GM21447 (cell line): ENCODE measurements at regions not wholly inside any gene's neighbourhood (a gene's known extent, or its start where the extent isn't known, plus 50 kb on each side); places are given as distances from the start of the nearest gene placed in this dataset.

Source experiments
- ATAC-seq: cut with Tn5 transposase; IDR thresholded peaks from one replicate; pipeline ENCODE4 v1.9.1; 2021; ENCODE audit not compliant: unreplicated experiment

DNA sequence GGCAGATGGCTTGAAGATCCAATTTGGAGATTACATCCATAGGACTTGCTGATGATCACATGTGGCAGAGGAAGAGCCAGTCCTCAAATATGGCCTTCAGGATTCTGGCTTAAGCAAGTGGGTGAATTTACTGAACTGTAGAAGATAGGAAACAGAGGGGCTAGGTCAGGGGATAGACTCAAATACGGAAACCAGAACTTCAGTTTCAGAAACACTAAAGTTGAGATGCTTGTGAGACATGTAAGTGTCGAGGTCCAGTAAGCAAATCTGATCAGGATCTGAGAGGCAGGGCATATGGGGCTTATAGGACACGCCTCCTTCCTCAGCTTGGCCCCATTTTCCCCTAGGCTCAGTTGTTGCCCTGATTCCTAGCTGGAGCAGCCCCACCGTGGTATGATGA, 107.7 kb downstream of the LBH start:
- ATAC-seq = peak; percentile 27

DNA sequence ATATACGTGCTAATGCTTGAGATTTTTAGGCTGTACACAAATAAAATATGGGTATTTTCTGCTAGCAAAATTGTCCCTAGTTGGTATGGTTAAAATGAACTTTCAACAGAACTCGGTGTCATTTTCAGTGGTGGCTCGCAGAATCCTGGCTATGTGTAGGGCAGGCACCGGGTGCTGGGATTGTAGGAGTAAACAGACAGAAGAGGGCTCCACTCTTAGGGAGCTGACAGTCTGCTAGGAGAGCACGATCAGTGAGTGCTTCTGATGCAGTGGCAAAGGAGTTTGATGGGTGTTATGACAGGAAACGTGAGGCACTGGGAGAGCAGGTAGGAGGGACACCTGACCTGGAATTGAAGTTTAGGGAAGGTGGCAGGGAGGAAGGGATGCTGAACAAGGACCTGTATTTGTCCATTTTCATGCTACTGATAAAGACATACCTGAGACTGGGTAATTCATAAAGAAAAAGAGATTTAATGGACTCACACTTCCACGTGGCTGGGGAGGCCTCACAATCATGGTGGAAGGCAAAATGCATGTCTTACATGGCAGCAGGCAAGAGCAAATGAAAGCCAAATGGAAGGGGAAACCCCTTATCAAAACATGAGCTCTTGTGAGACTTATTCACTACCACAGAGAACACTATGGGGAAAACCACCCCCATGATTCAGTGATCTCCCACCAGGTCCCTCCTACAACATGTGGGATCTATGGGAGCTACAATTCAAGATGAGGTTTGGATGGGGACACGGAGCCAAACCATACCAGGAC, 105.4 kb upstream of the LCLAT1 start:
- no peak for ATAC-seq

DNA sequence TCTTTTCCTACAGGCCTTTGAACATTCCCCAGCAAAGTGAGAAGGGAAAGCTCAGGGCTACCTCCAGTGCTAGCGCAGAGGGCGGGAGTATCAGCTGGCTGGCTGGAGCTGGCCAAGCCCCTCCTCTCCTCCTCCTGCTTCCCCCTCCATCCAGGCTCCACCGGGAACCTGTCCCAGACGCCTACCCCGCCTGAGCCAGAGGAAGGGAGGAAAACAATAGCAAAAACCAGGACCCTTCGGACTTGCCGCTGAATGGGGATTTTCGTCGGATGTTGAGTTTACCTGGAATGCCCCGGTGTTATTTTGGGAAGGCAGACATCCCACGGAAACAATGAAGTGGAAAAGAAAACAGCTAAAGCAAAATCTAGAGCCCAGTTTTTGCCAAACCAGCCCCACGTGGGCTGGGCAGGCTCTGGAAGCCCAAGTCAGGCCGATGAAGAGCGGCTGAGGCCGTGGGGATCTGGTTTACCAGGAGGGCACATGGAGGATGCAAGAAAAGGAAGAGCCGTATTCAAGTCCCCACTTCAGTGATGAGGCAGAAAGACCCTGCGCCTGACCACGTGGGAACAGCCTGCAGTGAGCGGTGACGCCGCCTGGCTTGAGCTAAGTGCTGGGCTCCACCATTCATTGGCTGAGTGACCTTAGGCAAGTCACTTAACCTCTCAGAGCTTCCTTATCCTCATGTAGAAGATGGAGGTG, 100.4 kb upstream of the LCLAT1 start:
- no peak for ATAC-seq

- ATAC-seq = no peak
Observed at GRCh38 chr2:30348825-30349224, 98.2 kb upstream of the LCLAT1 start.

DNA sequence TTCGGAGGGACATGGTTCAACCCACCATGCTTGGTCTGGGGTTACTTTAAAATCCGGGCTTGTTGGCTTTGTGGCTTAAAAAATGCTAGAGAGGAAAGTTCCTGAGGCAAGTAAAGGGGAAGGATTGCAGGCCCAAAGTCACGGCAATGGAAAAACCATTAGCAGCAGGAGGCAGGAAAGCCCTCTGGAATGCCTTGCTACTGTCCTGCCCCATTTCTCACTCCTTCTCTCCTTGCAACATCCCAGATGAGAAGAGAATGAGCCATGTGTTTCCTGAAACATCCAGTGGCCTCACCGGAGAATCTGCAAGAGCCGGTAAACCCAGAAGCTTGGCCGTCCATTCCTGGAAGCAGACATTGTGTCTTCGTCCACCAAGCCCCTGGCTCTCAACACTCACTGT, 97.4 kb upstream of the LCLAT1 start:
- ATAC-seq = no peak

GRCh38 chr2:30351116-30351515, 95.9 kb upstream of the LCLAT1 start:
- no peak for ATAC-seq

DNA sequence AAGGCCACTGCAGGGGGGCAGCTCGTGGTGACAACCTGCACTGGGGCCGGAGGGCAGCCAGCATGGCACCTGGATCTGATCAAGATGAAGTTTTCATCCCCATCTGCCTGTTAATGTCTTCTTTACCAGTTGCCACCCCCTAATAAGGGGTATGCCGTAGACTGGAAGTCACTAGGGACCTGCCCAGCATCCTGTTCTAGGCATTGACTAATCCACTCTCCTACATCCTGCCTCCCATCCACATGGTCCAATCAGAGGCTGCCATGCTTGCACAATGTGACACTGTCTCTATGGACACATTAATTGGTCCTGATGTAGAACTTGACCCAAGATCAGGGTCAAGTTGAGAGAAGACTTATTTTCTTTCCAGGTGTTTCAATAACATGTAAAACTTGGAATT, 95.1 kb upstream of the LCLAT1 start:
- ATAC-seq = no peak

- ATAC-seq = no peak
Observed at GRCh38 chr2:30354150-30354549, 92.9 kb upstream of the LCLAT1 start.

- ATAC-seq = no peak
Observed at GRCh38 chr2:30354621-30355020, 92.4 kb upstream of the LCLAT1 start.

DNA sequence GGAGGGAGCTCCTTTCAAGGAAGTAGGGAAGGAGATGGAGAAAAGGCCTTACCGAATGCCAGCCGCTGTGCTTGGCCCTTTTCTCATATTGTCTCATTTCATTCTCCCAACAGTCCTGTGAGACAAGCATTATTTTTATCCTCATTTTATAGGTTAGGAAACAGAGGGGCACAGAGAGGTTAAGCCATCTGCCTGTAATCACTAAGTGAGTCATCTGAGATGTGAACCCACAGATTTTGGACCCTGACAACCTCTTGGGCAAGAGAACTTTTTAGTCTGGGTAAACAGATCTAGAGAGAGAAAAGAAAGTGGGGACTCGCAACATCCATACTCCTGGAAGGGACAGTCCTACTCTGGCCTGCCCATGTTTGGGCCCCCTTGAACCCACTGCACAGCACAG, 91.7 kb upstream of the LCLAT1 start:
- no peak for ATAC-seq

DNA sequence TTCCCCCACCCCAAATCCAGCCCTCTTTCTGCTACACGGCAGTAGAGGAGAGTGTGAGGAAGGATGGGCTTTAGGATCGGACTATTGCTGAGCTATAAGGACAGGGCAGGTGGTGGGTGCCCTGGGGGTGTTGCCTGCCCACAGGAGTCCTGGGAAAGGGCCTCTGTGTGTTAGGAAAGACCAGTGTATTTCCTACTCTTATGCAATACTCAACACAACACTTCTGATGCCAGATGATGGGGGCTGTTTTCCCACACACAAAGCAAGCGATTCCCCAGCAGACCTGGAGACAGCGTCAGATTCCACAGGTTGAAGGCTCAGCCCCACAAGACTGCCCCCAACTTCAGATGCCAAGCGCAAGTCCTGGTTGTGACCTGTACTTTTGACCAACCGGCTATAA, 91.0 kb upstream of the LCLAT1 start:
- ATAC-seq = no peak

DNA sequence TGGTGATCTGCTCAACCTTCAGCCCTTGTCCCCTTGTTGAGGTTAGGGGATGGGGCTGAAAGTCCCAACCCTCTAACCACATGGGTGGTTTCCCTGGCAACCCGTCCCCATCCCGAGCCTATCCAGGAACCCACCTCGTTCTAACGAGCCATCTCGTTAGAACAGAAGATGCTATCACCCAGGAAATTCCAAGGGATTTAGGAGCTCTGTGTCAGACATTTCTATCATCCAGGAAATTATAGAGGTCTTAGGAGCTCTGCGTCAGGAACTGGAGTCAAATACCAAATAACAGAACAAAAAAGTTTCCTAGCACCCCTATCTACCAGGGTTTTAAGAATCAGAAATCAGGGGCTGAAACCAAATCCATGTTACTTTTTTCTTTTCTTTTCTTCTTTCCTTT, 90.3 kb upstream of the LCLAT1 start:
- no peak for ATAC-seq

DNA sequence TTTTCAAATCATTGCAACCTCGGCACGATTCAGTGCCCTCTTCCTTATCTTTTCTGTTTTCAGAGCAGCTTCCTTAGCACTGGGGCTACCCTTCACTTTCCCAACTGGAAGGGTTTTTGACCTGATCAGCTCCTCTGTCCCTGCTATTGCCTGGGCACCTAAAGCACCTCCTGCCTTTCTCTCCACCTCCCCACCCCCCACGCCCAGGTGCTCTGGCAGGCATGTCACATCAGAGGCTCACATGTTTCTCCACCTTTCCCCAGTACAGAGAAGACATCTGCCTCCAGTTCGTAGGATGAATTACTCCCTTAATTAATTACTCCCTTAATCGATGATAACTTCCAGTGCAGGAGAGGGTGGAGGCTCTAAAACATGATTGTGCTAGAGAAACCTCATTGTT, 88.7 kb upstream of the LCLAT1 start:
- no peak for ATAC-seq

GRCh38 chr2:30358842-30359241, 88.2 kb upstream of the LCLAT1 start:
- ATAC-seq = no peak

- no peak for ATAC-seq
Observed at GRCh38 chr2:30359644-30360167, 87.3 kb upstream of the LCLAT1 start.

DNA sequence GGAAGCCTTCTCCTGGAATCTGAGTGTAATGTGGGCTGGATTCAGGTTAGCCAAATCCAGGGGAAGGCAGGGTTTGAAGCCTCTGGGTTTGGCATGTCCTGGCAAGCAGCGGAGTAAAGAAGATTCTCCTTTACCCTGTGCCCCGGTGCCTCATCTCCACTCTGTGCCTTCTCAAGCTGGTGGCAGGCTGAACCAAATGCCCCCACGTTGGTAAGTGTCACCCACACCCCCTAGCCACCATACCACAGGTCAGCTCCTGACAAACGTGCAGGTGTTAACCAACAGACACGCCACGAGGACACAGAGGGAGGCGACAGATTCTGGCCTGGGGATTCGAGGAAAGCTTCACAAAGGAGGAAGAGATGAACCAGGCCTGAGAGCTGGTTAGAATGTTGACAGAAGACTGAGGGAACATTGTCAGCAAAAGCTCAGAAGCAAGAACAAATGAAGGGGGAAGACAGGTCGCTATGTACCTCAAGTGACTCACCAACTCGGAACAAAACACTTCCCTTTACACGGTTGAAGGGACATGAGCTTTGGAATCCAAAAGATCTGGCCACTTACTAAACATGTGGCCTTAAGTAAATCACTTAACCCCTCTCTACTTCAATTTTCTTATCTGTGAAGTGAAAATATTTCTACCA, 85.2 kb upstream of the LCLAT1 start:
- ATAC-seq = no peak

- no peak for ATAC-seq
Observed at GRCh38 chr2:30362468-30363081, 84.5 kb upstream of the LCLAT1 start.

- ATAC-seq = no peak
Observed at GRCh38 chr2:30363406-30363805, 83.6 kb upstream of the LCLAT1 start.

DNA sequence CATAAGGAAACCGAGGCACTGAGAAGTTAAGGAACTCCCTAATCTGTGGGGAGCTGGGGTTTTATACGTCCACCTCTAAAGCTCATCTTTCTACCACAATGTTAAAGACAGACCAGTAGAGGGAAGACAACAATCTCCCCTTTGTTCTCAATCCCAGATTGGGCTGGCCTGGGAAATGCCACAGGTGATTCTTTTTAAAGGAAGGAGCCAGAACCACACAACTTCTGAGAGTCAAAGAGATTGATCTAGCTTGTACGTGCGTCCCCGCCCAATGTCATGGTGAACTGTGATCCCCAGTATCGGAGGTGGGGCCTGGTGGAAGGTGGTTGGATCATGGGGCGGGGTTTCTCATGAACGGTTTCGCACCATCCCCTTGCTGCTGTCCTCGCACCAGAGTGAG, 81.8 kb upstream of the LCLAT1 start:
- ATAC-seq = no peak

GRCh38 chr2:30366199-30366691, 80.8 kb upstream of the LCLAT1 start:
- no peak for ATAC-seq
